HG02678 (cell line): ENCODE measurements at regions not wholly inside any gene's neighbourhood (a gene's known extent, or its start where the extent isn't known, plus 50 kb on each side); places are given as distances from the start of the nearest gene placed in this dataset.

Source experiments
- ATAC-seq: cut with Tn5 transposase; IDR thresholded peaks from one replicate; pipeline ENCODE4 v1.9.1; 2021; ENCODE audit warnings: mild to moderate bottlenecking, moderate library complexity; ENCODE audit not compliant: unreplicated experiment

- ATAC-seq = no peak
Observed at GRCh38 chr7:86975449-86975848, 84.0 kb downstream of the ELAPOR2 start.

- no peak for ATAC-seq
Observed at GRCh38 chr7:86972072-86972471, 87.4 kb downstream of the ELAPOR2 start.

GRCh38 chr7:86970986-86971385 is 88.5 kb downstream of the ELAPOR2 start:
- no peak for ATAC-seq

- ATAC-seq = no peak
Observed at GRCh38 chr7:86970547-86970946, 88.9 kb downstream of the ELAPOR2 start.

GRCh38 chr7:86969865-86970264 is 89.6 kb downstream of the ELAPOR2 start:
- ATAC-seq = no peak

GRCh38 chr7:86968618-86969017 is 90.8 kb downstream of the ELAPOR2 start:
- ATAC-seq = no peak

GRCh38 chr7:86966916-86967315 is 92.5 kb downstream of the ELAPOR2 start:
- ATAC-seq = no peak

GRCh38 chr7:86965727-86966120 is 93.7 kb downstream of the ELAPOR2 start:
- ATAC-seq = no peak

GRCh38 chr7:86964973-86965726 is 94.3 kb downstream of the ELAPOR2 start:
- no peak for ATAC-seq

- ATAC-seq = no peak
Observed at GRCh38 chr7:86963599-86964230, 95.7 kb downstream of the ELAPOR2 start.

GRCh38 chr7:86962623-86963022 is 96.8 kb downstream of the ELAPOR2 start:
- no peak for ATAC-seq

- no peak for ATAC-seq
Observed at GRCh38 chr7:86961686-86962085, 97.8 kb downstream of the ELAPOR2 start.

GRCh38 chr7:86958380-86958779 is 101.1 kb downstream of the ELAPOR2 start:
- no peak for ATAC-seq

- no peak for ATAC-seq
Observed at GRCh38 chr7:86956567-86956966, 102.9 kb downstream of the ELAPOR2 start.

- no peak for ATAC-seq
Observed at GRCh38 chr7:86955895-86956503, 103.5 kb downstream of the ELAPOR2 start.

GRCh38 chr7:86954971-86955370 is 104.5 kb downstream of the ELAPOR2 start:
- no peak for ATAC-seq

GRCh38 chr7:86953653-86954336 is 105.7 kb downstream of the ELAPOR2 start:
- no peak for ATAC-seq

- no peak for ATAC-seq
Observed at GRCh38 chr7:86953219-86953618, 106.2 kb downstream of the ELAPOR2 start.

- no peak for ATAC-seq
Observed at GRCh38 chr7:86951895-86952294, 107.6 kb downstream of the ELAPOR2 start.

- no peak for ATAC-seq
Observed at GRCh38 chr7:86950944-86951343, 108.5 kb downstream of the ELAPOR2 start.

GRCh38 chr7:86950360-86950759 is 109.1 kb downstream of the ELAPOR2 start:
- no peak for ATAC-seq
